Lung (tissue), 11 donors: ENCODE measurements at regions not wholly inside any gene's neighbourhood (a gene's known extent, or its start where the extent isn't known, plus 50 kb on each side); places are given as distances from the start of the nearest gene placed in this dataset.

ENCODE experiments used
- ATAC-seq: fragments of 200-7000 bp; cut with Tn5 transposase; one replicate; pipeline ENCODE4 v1.9.1; 2020; ENCODE audit warnings: moderate number of reproducible peaks; ENCODE audit not compliant: insufficient read depth, low FRiP score
- DNase-seq, 3 donors: peaks; one replicate each; pipeline ENCODE4 v3.0.0-alpha.2; 2013 to 2017
- H3K27ac ChIP-seq, 2 donors: one replicate each; pipeline ENCODE4 v1.5.1; 2013; ENCODE audit warnings: mild to moderate bottlenecking in 2 of 2, moderate library complexity in 2 of 2, control low read depth in 1 of 2, inconsistent platforms in 1 of 2, low read depth in 1 of 2, low read length in 1 of 2
- H3K27me3 ChIP-seq, 3 donors: one replicate each; pipeline ENCODE4 v1.5.1; 2013; ENCODE audit warnings: low read length in 2 of 3; ENCODE audit not compliant: control insufficient read depth in 3 of 3, insufficient read depth in 3 of 3
- H3K36me3 ChIP-seq, 4 donors: one replicate each; pipeline ENCODE4 v1.5.1; 2013; ENCODE audit warnings: low read length in 4 of 4, mild to moderate bottlenecking in 1 of 4, moderate library complexity in 1 of 4; ENCODE audit not compliant: control insufficient read depth in 4 of 4, insufficient read depth in 4 of 4
- H3K4me1 ChIP-seq, 5 donors: one replicate each; pipeline ENCODE4 v1.5.1; 2013; ENCODE audit warnings: low read length in 5 of 5, mild to moderate bottlenecking in 2 of 5, moderate library complexity in 1 of 5; ENCODE audit not compliant: control insufficient read depth in 5 of 5, insufficient read depth in 5 of 5
- H3K4me3 ChIP-seq: one replicate; pipeline ENCODE4 v1.5.1; 2013; ENCODE audit warnings: mild to moderate bottlenecking, control low read depth, moderate library complexity
- H3K9ac ChIP-seq, 2 donors: one replicate each; pipeline ENCODE4 v1.5.1; 2013; ENCODE audit warnings: low read length in 2 of 2, control low read depth in 1 of 2; ENCODE audit not compliant: insufficient read depth in 1 of 2
- H3K9me3 ChIP-seq, 4 donors: one replicate each; pipeline ENCODE4 v1.5.1; 2013; ENCODE audit warnings: low read length in 3 of 4, mild to moderate bottlenecking in 1 of 4, moderate library complexity in 1 of 4; ENCODE audit not compliant: control insufficient read depth in 4 of 4, insufficient read depth in 3 of 4
- WGBS, 2 donors: extraction: QIAGEN DNeasy Blood & Tissue Kit; methylation state at CpG; one replicate each; pipeline ENCODE4 v1.1.7; 2013; 5-methylcytosine and 5-hydroxymethylcytosine counted together
- TF ChIP-seq, protein P1 (sequence below): IDR thresholded peaks from 2 replicates; pipeline ENCODE4 v1.5.1; 2012; ENCODE audit warnings: mild to moderate bottlenecking; ENCODE audit errors: control extremely low read depth, extremely low read depth
- donor health status: control.
- donor health status: control.
- donor health status: Bipolar disorder and iron deficiency.
- donor health status: healthy.
- donor health status: DM: yes; HTN: yes; CAD: no.

DNA sequence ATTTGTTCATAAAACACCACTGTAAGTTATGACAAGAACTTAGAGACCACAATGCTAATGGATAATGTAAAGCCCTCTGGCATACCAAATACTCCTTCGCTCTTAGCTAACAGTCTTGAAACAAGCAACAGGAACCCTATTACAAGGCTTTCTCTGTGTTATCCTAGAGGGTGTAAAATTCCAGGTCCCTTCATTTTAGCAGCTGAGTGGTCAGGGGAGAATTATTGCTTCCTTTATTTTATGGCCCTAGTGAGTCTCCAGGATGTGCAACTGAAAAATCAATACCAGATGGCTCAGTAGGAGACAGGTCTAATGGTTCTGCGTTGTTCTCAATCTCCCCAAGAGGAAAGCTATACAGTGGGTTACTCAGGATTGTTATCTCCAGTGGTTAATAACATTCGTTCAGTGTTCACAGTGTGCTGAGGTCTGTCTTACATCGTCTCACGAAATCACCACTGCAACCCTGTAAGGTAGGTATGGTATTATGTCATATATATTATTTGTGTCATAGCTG lies 172.7 kb upstream of the CNOT2 start:
- no peak overlapping the region for H3K9ac ChIP-seq
- TF ChIP-seq, protein P1, sequence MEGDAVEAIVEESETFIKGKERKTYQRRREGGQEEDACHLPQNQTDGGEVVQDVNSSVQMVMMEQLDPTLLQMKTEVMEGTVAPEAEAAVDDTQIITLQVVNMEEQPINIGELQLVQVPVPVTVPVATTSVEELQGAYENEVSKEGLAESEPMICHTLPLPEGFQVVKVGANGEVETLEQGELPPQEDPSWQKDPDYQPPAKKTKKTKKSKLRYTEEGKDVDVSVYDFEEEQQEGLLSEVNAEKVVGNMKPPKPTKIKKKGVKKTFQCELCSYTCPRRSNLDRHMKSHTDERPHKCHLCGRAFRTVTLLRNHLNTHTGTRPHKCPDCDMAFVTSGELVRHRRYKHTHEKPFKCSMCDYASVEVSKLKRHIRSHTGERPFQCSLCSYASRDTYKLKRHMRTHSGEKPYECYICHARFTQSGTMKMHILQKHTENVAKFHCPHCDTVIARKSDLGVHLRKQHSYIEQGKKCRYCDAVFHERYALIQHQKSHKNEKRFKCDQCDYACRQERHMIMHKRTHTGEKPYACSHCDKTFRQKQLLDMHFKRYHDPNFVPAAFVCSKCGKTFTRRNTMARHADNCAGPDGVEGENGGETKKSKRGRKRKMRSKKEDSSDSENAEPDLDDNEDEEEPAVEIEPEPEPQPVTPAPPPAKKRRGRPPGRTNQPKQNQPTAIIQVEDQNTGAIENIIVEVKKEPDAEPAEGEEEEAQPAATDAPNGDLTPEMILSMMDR, result no peak
- ATAC-seq, result no peak
- 93 to 94% methylated on average over 5 of the region's 5 CpGs for whole genome bisulfite sequencing, 2 donors
- no peaks in the 10 kb centered on the region for H3K36me3 ChIP-seq
- no peak overlapping the region for H3K4me3 ChIP-seq
- no peaks in the 10 kb centered on the region for H3K9me3 ChIP-seq
- H3K4me1 ChIP-seq, result peaks cover 0 to 4% (median 0%) of the 10 kb centered on the region in 5 donors
- H3K27ac ChIP-seq, result no peak overlapping the region
- DNase-seq, result no peak
- no peaks in the 10 kb centered on the region for H3K27me3 ChIP-seq

DNA sequence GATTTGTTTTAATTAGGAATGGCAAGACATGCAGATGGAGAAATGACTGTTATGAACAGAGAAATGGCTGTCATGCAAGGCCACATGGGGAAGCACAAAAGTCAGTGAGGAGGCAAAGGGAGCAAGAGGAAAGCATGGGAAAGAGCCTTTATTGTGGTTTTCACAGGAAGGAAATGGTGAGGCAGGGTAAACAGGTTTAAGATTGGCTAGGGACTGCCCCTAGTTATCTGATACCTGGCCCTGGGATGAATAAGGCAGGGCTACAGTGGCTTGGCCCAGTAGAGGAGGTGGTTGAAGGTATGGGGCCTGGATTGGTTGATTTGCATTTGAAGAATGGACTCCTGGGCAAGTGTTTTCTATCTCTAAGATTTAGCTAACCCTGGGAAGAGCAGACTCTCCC lies 168.7 kb upstream of the CNOT2 start:
- Histone ChIP-seq H3K9ac (no peak overlapping the region), H3K4me3 (no peak overlapping the region), H3K36me3 (no peaks in the 10 kb centered on the region), H3K27ac (no peak overlapping the region), H3K27me3 (no peaks in the 10 kb centered on the region), H3K4me1 (peaks cover 0 to 4% (median 0%) of the 10 kb centered on the region in 5 donors), H3K9me3 (no peaks in the 10 kb centered on the region)
- DNase-seq, result no peak
- no peak for ATAC-seq
- TF ChIP-seq, protein P1, result no peak

DNA sequence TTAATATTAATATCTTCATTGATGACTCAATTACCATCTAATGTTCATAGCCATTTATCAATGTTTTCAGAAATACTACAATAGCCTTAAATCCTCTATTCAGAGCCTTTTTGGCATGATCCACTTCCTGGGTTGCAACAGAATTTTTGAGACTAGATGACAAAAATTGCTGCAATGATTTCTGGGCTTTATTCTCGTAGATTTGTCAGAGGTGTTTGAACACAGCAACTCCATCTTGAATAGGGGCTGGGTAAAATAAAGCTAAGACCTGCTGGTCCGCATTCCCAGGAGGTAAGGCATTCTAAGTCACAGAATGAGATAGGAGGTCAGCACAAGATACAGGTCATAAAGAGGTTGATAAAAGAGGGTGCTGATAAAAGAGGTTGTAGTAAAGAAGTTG lies 165.8 kb upstream of the CNOT2 start:
- DNase-seq, result no peak
- Histone ChIP-seq H3K9me3 (no peaks in the 10 kb centered on the region), H3K27me3 (no peaks in the 10 kb centered on the region), H3K9ac (no peak overlapping the region), H3K36me3 (no peaks in the 10 kb centered on the region), H3K4me1 (peaks cover 0 to 4% (median 0%) of the 10 kb centered on the region in 5 donors), H3K27ac (no peak overlapping the region), H3K4me3 (no peak overlapping the region)
- 80 to 82% methylated on average over 2 of the region's 2 CpGs for WGBS, 2 donors
- TF ChIP-seq, protein P1, result no peak
- no peak for ATAC-seq

- Histone ChIP-seq H3K27ac (no peak overlapping the region), H3K36me3 (no peaks in the 10 kb centered on the region), H3K27me3 (no peaks in the 10 kb centered on the region), H3K4me3 (no peak overlapping the region), H3K9me3 (no peaks in the 10 kb centered on the region), H3K4me1 (no peaks in the 10 kb centered on the region), H3K9ac (no peak overlapping the region)
- ATAC-seq, result no peak
- WGBS, 2 donors, result 90 to 98% methylated on average over 2 of the region's 2 CpGs
- DNase-seq, result no peak
- TF ChIP-seq, protein P1, result no peak
Observed at GRCh38 chr12:70078161-70078560, 165.1 kb upstream of the CNOT2 start.
